DOHH2 (cell line): ENCODE measurements at regions not wholly inside any gene's neighbourhood (a gene's known extent, or its start where the extent isn't known, plus 50 kb on each side); places are given as distances from the start of the nearest gene placed in this dataset.

ENCODE experiments used
- H3F3A ChIP-seq: fragments of 200-600 bp; sonication (generic), shearing (Covaris generic); 2 replicates; pipeline ENCODE4 v1.6.0; 2016; ENCODE audit warnings: antibody characterized with exemption, mild to moderate bottlenecking; ENCODE audit not compliant: control insufficient read depth, insufficient read depth
- H3K27ac ChIP-seq: fragments of 200-600 bp; sonication (generic); 2 replicates; pipeline ENCODE4 v1.5.1; 2014; ENCODE audit warnings: low read depth, mild to moderate bottlenecking, low read length, moderate library complexity
- H3K27me3 ChIP-seq: fragments of 200-600 bp; sonication (generic); 2 replicates; pipeline ENCODE4 v1.6.1; 2014; ENCODE audit warnings: mild to moderate bottlenecking, low read length, mixed read lengths; ENCODE audit not compliant: control insufficient read depth
- H3K36me3 ChIP-seq: fragments of 200-600 bp; sonication (generic); 2 replicates; pipeline ENCODE4 v1.6.1; 2014; ENCODE audit warnings: mild to moderate bottlenecking, low read length, moderate library complexity, mixed read lengths; ENCODE audit not compliant: control insufficient read depth
- H3K4me1 ChIP-seq: fragments of 200-600 bp; sonication (generic); 2 replicates; pipeline ENCODE4 v1.6.1; 2014; ENCODE audit warnings: mild to moderate bottlenecking, low read length, mixed read lengths; ENCODE audit not compliant: control insufficient read depth
- H3K4me2 ChIP-seq: fragments of 200-600 bp; sonication (generic); 2 replicates; pipeline ENCODE4 v1.6.0; 2014; ENCODE audit warnings: mild to moderate bottlenecking, low read length, moderate library complexity
- H3K4me3 ChIP-seq: fragments of 200-600 bp; sonication (generic); 2 replicates; pipeline ENCODE4 v1.5.1; 2014; ENCODE audit warnings: mild to moderate bottlenecking, low read length, mixed read lengths
- H3K79me2 ChIP-seq: fragments of 200-600 bp; sonication (generic); 2 replicates; pipeline ENCODE4 v1.6.1; 2014; ENCODE audit warnings: mild to moderate bottlenecking, low read length, mixed read lengths; ENCODE audit not compliant: control insufficient read depth
- H3K9me2 ChIP-seq: fragments of 200-600 bp; sonication (generic); replicated peaks from 2 replicates; pipeline ENCODE4 v1.6.1; 2014; ENCODE audit warnings: mild to moderate bottlenecking, low read length, mixed read lengths; ENCODE audit not compliant: control insufficient read depth
- H3K9me3 ChIP-seq: fragments of 200-600 bp; sonication (generic); 2 replicates; pipeline ENCODE4 v1.6.1; 2014; ENCODE audit warnings: antibody characterized with exemption, low read length, mixed read lengths; ENCODE audit not compliant: control insufficient read depth, insufficient read depth
- H4K20me1 ChIP-seq: fragments of 200-600 bp; sonication (generic); 2 replicates; pipeline ENCODE4 v1.6.0; 2014; ENCODE audit warnings: low read depth, mild to moderate bottlenecking, antibody characterized with exemption, low read length, moderate library complexity; ENCODE audit not compliant: control insufficient read depth, insufficient read depth
- EZH2phosphoT487 ChIP-seq: fragments of 200-600 bp; sonication (generic); IDR thresholded peaks from 2 replicates; pipeline ENCODE4 v1.6.1; 2017; ENCODE audit warnings: borderline replicate concordance, mild to moderate bottlenecking, antibody characterized with exemption, low read length, moderate library complexity, mixed read lengths
- TF ChIP-seq, protein P1 (sequence below): fragments of 200-600 bp; sonication (generic); IDR thresholded peaks from one replicate; pipeline ENCODE4 v1.5.1; 2014; ENCODE audit warnings: antibody characterized with exemption, mild to moderate bottlenecking, low read depth, low read length; ENCODE audit not compliant: poor library complexity, severe bottlenecking

DNA sequence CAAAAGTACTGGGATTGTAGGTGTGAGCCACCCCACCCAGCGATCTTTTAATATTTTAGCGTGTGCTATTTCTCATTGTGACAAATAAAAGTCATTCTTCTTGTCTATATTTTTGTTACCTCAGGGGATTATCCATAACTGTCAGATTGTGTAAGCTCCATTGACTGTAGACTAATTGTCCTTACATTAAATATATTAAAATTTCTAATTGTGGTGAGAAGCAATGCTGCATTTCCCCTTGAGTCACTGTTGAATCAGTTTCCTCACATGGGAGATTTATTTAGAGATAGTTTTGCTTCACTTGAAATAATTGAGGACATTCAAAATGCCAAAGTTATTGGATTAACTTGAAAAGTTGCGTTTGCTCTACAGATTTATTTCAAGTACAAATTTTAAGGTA is 782.4 kb upstream of the WWC1 start:
- H3K36me3 ChIP-seq = no peaks in the 10 kb centered on the region
- H3K4me2 ChIP-seq = no peak overlapping the region
- no peaks in the 10 kb centered on the region for H3K4me1 ChIP-seq
- no peaks in the 10 kb centered on the region for H3K79me2 ChIP-seq
- H3K9me3 ChIP-seq = no peaks in the 10 kb centered on the region
- no peaks in the 10 kb centered on the region for H4K20me1 ChIP-seq
- H3F3A ChIP-seq = no peaks in the 10 kb centered on the region
- H3K4me3 ChIP-seq = no peak overlapping the region
- TF ChIP-seq EZH2phosphoT487 = no peak
- TF ChIP-seq, protein P1, sequence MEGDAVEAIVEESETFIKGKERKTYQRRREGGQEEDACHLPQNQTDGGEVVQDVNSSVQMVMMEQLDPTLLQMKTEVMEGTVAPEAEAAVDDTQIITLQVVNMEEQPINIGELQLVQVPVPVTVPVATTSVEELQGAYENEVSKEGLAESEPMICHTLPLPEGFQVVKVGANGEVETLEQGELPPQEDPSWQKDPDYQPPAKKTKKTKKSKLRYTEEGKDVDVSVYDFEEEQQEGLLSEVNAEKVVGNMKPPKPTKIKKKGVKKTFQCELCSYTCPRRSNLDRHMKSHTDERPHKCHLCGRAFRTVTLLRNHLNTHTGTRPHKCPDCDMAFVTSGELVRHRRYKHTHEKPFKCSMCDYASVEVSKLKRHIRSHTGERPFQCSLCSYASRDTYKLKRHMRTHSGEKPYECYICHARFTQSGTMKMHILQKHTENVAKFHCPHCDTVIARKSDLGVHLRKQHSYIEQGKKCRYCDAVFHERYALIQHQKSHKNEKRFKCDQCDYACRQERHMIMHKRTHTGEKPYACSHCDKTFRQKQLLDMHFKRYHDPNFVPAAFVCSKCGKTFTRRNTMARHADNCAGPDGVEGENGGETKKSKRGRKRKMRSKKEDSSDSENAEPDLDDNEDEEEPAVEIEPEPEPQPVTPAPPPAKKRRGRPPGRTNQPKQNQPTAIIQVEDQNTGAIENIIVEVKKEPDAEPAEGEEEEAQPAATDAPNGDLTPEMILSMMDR = no peak
- H3K9me2 ChIP-seq = no peaks in the 10 kb centered on the region
- H3K27ac ChIP-seq = no peak overlapping the region
- H3K27me3 ChIP-seq = no peaks in the 10 kb centered on the region

DNA sequence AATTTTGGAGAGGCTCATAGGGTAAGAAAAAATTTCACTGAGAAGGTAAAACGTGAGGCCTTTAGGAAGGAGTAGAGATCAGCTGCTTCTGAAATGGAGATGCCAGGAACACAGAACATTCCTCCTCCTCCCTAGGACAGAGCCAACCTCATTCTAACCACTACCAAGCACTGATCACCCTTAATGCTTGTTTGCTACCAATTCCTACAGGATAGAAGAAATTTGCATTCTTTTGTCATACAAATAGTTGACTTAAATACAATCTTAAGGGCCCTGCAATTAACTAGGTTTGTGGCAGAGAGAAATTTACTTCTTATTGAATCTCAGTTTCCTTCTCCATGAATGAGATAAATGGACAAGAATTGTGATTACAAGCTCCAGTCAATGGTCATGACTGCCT is 780.2 kb upstream of the WWC1 start:
- Histone ChIP-seq H4K20me1 (no peaks in the 10 kb centered on the region), H3K79me2 (no peaks in the 10 kb centered on the region), H3F3A (no peaks in the 10 kb centered on the region), H3K4me3 (no peak overlapping the region), H3K36me3 (no peaks in the 10 kb centered on the region), H3K9me2 (no peaks in the 10 kb centered on the region), H3K4me2 (no peak overlapping the region), H3K27me3 (no peaks in the 10 kb centered on the region), H3K4me1 (no peaks in the 10 kb centered on the region), H3K9me3 (no peaks in the 10 kb centered on the region), H3K27ac (no peak overlapping the region)
- TF ChIP-seq EZH2phosphoT487 = no peak
- TF ChIP-seq, protein P1 = no peak

DNA sequence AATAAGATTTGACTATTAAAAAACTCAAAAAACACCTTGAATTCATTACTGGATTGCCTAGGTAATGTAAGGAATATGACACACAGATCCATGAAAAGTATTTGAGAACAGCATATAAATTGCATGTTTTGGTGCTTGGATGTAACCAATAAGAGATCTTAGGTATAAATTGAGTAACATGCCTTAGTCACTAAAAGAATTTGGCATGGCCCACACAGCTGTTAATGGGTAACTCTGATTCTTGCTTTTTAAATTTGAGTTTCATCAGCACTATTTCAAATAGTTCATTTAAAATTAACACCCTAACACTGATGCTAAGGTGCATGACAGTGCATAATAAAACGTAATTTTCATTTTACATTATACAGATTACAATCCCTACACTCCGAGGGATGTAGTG is 779.3 kb upstream of the WWC1 start:
- no peak overlapping the region for H3K27ac ChIP-seq
- no peak overlapping the region for H3K4me2 ChIP-seq

More for the DNA sequence above, 779.3 kb upstream of the WWC1 start:
- H3K4me1 ChIP-seq = no peaks in the 10 kb centered on the region
- H3K9me2 ChIP-seq = no peaks in the 10 kb centered on the region
- no peaks in the 10 kb centered on the region for H3K9me3 ChIP-seq
- no peak overlapping the region for H3K4me3 ChIP-seq
- no peaks in the 10 kb centered on the region for H3K36me3 ChIP-seq
- no peaks in the 10 kb centered on the region for H3F3A ChIP-seq
- H3K79me2 ChIP-seq = no peaks in the 10 kb centered on the region
- TF ChIP-seq, protein P1 = no peak
- no peak for TF ChIP-seq EZH2phosphoT487
- H4K20me1 ChIP-seq = no peaks in the 10 kb centered on the region
- no peaks in the 10 kb centered on the region for H3K27me3 ChIP-seq
